ENCODE measurements at regions not wholly inside any gene's neighbourhood (a gene's known extent, or its start where the extent isn't known, plus 50 kb on each side); places are given as distances from the start of the nearest gene placed in this dataset.
A peak's percentile ranks its signal among the peaks of the same experiment; 100 is the strongest.

- intact Hi-C loops (cut with DNase I) = no loop called here
- DNase-seq (no peak), ATAC-seq (peak in 1 of 2 donors; percentile 53)
These were observed 429.3 kb upstream of the FAT3 start for GRCh38 chr11:91795139-91795887.

GRCh38 chr11:91794146-91794545 is 430.5 kb upstream of the FAT3 start:
- intact Hi-C loops (cut with DNase I) = no loop called here
- ATAC-seq = no peak
- no peak for DNase-seq

GRCh38 chr11:91792779-91793262 is 431.8 kb upstream of the FAT3 start:
- intact Hi-C loops (cut with DNase I) = no loop called here
- DNase-seq = no peak
- no peak for ATAC-seq

- intact Hi-C loops (cut with DNase I) = no loop called here
- DNase-seq = no peak
- no peak for ATAC-seq
These were observed 433.5 kb upstream of the FAT3 start for GRCh38 chr11:91791171-91791468.

GRCh38 chr11:91790346-91791170 is 434.1 kb upstream of the FAT3 start:
- ATAC-seq (peak in 1 of 2 donors; percentile 53), DNase-seq (no peak)
- intact Hi-C loops (cut with DNase I) = no loop called here

- intact Hi-C loops (cut with DNase I) = no loop called here
- ATAC-seq (no peak), DNase-seq (no peak)
These were observed 435.9 kb upstream of the FAT3 start for GRCh38 chr11:91788764-91789163.

- no peak for DNase-seq
- intact Hi-C loops (cut with DNase I) = no loop called here
- no peak for ATAC-seq
These were observed 438.5 kb upstream of the FAT3 start for GRCh38 chr11:91786097-91786496.

GRCh38 chr11:91783173-91783572 is 441.4 kb upstream of the FAT3 start:
- intact Hi-C loops (cut with DNase I) = no loop called here
- DNase-seq (no peak), ATAC-seq (no peak)

- DNase-seq (no peak), ATAC-seq (no peak)
- intact Hi-C loops (cut with DNase I) = no loop called here
These were observed 445.9 kb upstream of the FAT3 start for GRCh38 chr11:91778758-91779157.

GRCh38 chr11:91776655-91777054 is 448.0 kb upstream of the FAT3 start:
- no peak for DNase-seq
- ATAC-seq = peak in 1 of 2 donors; percentile 70
- intact Hi-C loops (cut with DNase I) = no loop called here

GRCh38 chr11:91773090-91773489 is 451.5 kb upstream of the FAT3 start:
- ATAC-seq = no peak
- intact Hi-C loops (cut with DNase I) = no loop called here

GRCh38 chr11:91771961-91772360 is 452.7 kb upstream of the FAT3 start:
- no peak for ATAC-seq
- intact Hi-C loops (cut with DNase I) = no loop called here
- DNase-seq = no peak

More at GRCh38 chr11:91773090-91773489, 451.5 kb upstream of the FAT3 start:
- DNase-seq = no peak

GRCh38 chr11:91768783-91769182 is 455.8 kb upstream of the FAT3 start:
- ATAC-seq = no peak
- intact Hi-C loops (cut with DNase I) = no loop called here

GRCh38 chr11:91763331-91763730 is 461.3 kb upstream of the FAT3 start:
- DNase-seq (no peak), ATAC-seq (no peak)

More at GRCh38 chr11:91768783-91769182, 455.8 kb upstream of the FAT3 start:
- DNase-seq = no peak

GRCh38 chr11:91761406-91762025 is 463.1 kb upstream of the FAT3 start:
- ATAC-seq = no peak
- no peak for DNase-seq
- intact Hi-C loops (cut with DNase I) = no loop called here

More at GRCh38 chr11:91763331-91763730, 461.3 kb upstream of the FAT3 start:
- intact Hi-C loops (cut with DNase I) = no loop called here

- intact Hi-C loops (cut with DNase I) = no loop called here
- DNase-seq (no peak), ATAC-seq (no peak)
These were observed 467.7 kb upstream of the FAT3 start for GRCh38 chr11:91756829-91757480.

- DNase-seq (no peak), ATAC-seq (no peak)
- intact Hi-C loops (cut with DNase I) = no loop called here
These were observed 468.5 kb upstream of the FAT3 start for GRCh38 chr11:91755951-91756707.

GRCh38 chr11:91755526-91755925 is 469.1 kb upstream of the FAT3 start:
- intact Hi-C loops (cut with DNase I) = no loop called here
- DNase-seq (no peak), ATAC-seq (no peak)

GRCh38 chr11:91749251-91749650 is 475.4 kb upstream of the FAT3 start:
- DNase-seq = no peak
- intact Hi-C loops (cut with DNase I) = no loop called here
- ATAC-seq = no peak

Data from left cardiac atrium (tissue), 4 donors.